RWPE1 (cell line): ENCODE measurements at regions not wholly inside any gene's neighbourhood (a gene's known extent, or its start where the extent isn't known, plus 50 kb on each side); places are given as distances from the start of the nearest gene placed in this dataset.
"Not testable (repeated sequence)": the region's sequence is repeated elsewhere in the genome, so short reads cannot be mapped to it uniquely, and the experiment has no call there.

ENCODE experiments used
- CTCF ChIA-PET: fragments of 350-600 bp; sonication (Branson Sonifier 250); formaldehyde crosslinking; extraction: SDS; loops from one replicate; lab custom pipeline; 2021; lab: Yijun Ruan, JAX
- POLR2A ChIA-PET: fragments of 400-600 bp; formaldehyde crosslinking; extraction: SDS; loops from one replicate; lab custom pipeline; 2020; ENCODE audit warnings: antibody characterized with exemption; ENCODE audit not compliant: low non-redundant PET; lab: Yijun Ruan, JAX
- DNase-seq: peaks from one replicate; pipeline ENCODE4 v3.0.0; 2012; ENCODE audit warnings: low spot score
- H3K27ac ChIP-seq: fragments of 450-650 bp; 2 replicates; pipeline ENCODE4 v1.5.1; 2017
- CTCF ChIP-seq: fragments of 450-650 bp; conservative IDR thresholded peaks from 2 replicates; pipeline ENCODE4 v1.5.1; 2017; ENCODE audit warnings: low read depth, mild to moderate bottlenecking

- ChIA-PET CTCF (no interaction called here), POLR2A (no interaction called here)
- no peak overlapping the region for H3K27ac ChIP-seq
- peak; percentile 42 for DNase-seq
- no peak for TF ChIP-seq CTCF
Measured at GRCh38 chr7:17580141-17580540, 281.7 kb downstream of the AHR start.

GRCh38 chr7:17580856-17581255, 282.4 kb downstream of the AHR start:
- no peak overlapping the region for H3K27ac ChIP-seq
- POLR2A ChIA-PET = no interaction called here
- no peak for DNase-seq
- CTCF ChIA-PET = no interaction called here
- no peak for TF ChIP-seq CTCF

- DNase-seq = no peak
- CTCF ChIA-PET = no interaction called here
- POLR2A ChIA-PET = no interaction called here
- no peak for TF ChIP-seq CTCF
- no peak overlapping the region for H3K27ac ChIP-seq
Measured at GRCh38 chr7:17581301-17581700, 282.8 kb downstream of the AHR start.

- CTCF ChIA-PET = interaction anchor here (0.7 kb wide), 1 partner anchor 92 kb away, joined by 4 read pairs; no protein-coding TSS in a partner anchor
- DNase-seq, POLR2A ChIA-PET, H3K27ac ChIP-seq: not testable (repeated sequence)
Measured at GRCh38 chr7:17582696-17583095, 284.2 kb downstream of the AHR start.

GRCh38 chr7:17583786-17584185, 285.3 kb downstream of the AHR start:
- DNase-seq = no peak
- CTCF ChIA-PET = no interaction called here
- H3K27ac ChIP-seq = no peak overlapping the region
- POLR2A ChIA-PET = no interaction called here
- TF ChIP-seq CTCF = no peak

- TF ChIP-seq CTCF = no peak
- no peak overlapping the region for H3K27ac ChIP-seq
- no peak for DNase-seq
- POLR2A ChIA-PET = no interaction called here
- CTCF ChIA-PET = no interaction called here
Measured at GRCh38 chr7:17584822-17585221, 286.4 kb downstream of the AHR start.

GRCh38 chr7:17586711-17587110, 288.3 kb downstream of the AHR start:
- ChIA-PET CTCF (no interaction called here), POLR2A (no interaction called here)
- TF ChIP-seq CTCF = no peak
- DNase-seq = no peak
- no peak overlapping the region for H3K27ac ChIP-seq
